ENCODE measurements at regions not wholly inside any gene's neighbourhood (a gene's known extent, or its start where the extent isn't known, plus 50 kb on each side); places are given as distances from the start of the nearest gene placed in this dataset.

- H3K4me1 ChIP-seq: no peaks in the 10 kb centered on the region
- no peak overlapping the region for H3K27ac ChIP-seq
- no peaks in the 10 kb centered on the region for H3K9me3 ChIP-seq
- H3K36me3 ChIP-seq: no peaks in the 10 kb centered on the region
- 73 to 86% methylated on average over 1 of the region's 1 CpG for WGBS, 2 donors
- intact Hi-C loops (cut with DNase I): no loop called here
- TF ChIP-seq EP300 (IDR thresholded peaks at IDR 0.05) (no peak), POLR2A (IDR thresholded peaks at IDR 0.05) (no peak), CTCF (IDR thresholded peaks at IDR 0.05) (no peak), POLR2AphosphoS5 (IDR thresholded peaks at IDR 0.05) (no peak)
- no peak overlapping the region for H3K4me3 ChIP-seq
- no peak for DNase-seq
- H3K27me3 ChIP-seq: no peaks in the 10 kb centered on the region
Observed at GRCh38 chr3:99357131-99357530, 281.3 kb upstream of the COL8A1 start.

GRCh38 chr3:99356696-99357095 lies 281.7 kb upstream of the COL8A1 start:
- Histone ChIP-seq H3K4me1 (no peaks in the 10 kb centered on the region), H3K9me3 (no peaks in the 10 kb centered on the region), H3K4me3 (no peak overlapping the region), H3K27me3 (no peaks in the 10 kb centered on the region), H3K36me3 (no peaks in the 10 kb centered on the region), H3K27ac (no peak overlapping the region)
- no peak for DNase-seq
- intact Hi-C loops (cut with DNase I): no loop called here
- no peak for TF ChIP-seq POLR2A (IDR thresholded peaks at IDR 0.05)
- no peak for TF ChIP-seq CTCF (IDR thresholded peaks at IDR 0.05)
- TF ChIP-seq POLR2AphosphoS5 (IDR thresholded peaks at IDR 0.05): no peak
- no peak for TF ChIP-seq EP300 (IDR thresholded peaks at IDR 0.05)
- WGBS, 2 donors: 70 to 84% methylated on average over 2 of the region's 2 CpGs

GRCh38 chr3:99355465-99355864 lies 282.9 kb upstream of the COL8A1 start:
- TF ChIP-seq POLR2A (IDR thresholded peaks at IDR 0.05) (no peak), EP300 (IDR thresholded peaks at IDR 0.05) (no peak), POLR2AphosphoS5 (IDR thresholded peaks at IDR 0.05) (no peak), CTCF (IDR thresholded peaks at IDR 0.05) (no peak)
- no peaks in the 10 kb centered on the region for H3K9me3 ChIP-seq
- H3K27me3 ChIP-seq: no peaks in the 10 kb centered on the region
- H3K27ac ChIP-seq: no peak overlapping the region
- H3K4me3 ChIP-seq: no peak overlapping the region
- intact Hi-C loops (cut with DNase I): no loop called here
- no peaks in the 10 kb centered on the region for H3K36me3 ChIP-seq
- no peaks in the 10 kb centered on the region for H3K4me1 ChIP-seq
- WGBS, 2 donors: 78 to 87% methylated on average over 2 of the region's 2 CpGs
- DNase-seq: no peak

GRCh38 chr3:99352811-99353210 lies 285.6 kb upstream of the COL8A1 start:
- Histone ChIP-seq H3K27ac (no peak overlapping the region), H3K4me1 (no peaks in the 10 kb centered on the region), H3K9me3 (no peaks in the 10 kb centered on the region), H3K36me3 (no peaks in the 10 kb centered on the region), H3K4me3 (no peak overlapping the region), H3K27me3 (no peaks in the 10 kb centered on the region)
- no peak for TF ChIP-seq POLR2A (IDR thresholded peaks at IDR 0.05)
- TF ChIP-seq POLR2AphosphoS5 (IDR thresholded peaks at IDR 0.05): no peak
- TF ChIP-seq CTCF (IDR thresholded peaks at IDR 0.05): no peak
- no peak for TF ChIP-seq EP300 (IDR thresholded peaks at IDR 0.05)
- DNase-seq: no peak
- 13 to 62% methylated on average over 3 of the region's 3 CpGs for WGBS, 2 donors
- intact Hi-C loops (cut with DNase I): no loop called here

GRCh38 chr3:99351122-99351521 lies 287.3 kb upstream of the COL8A1 start:
- DNase-seq: no peak
- no peak for TF ChIP-seq CTCF (IDR thresholded peaks at IDR 0.05)
- no peak for TF ChIP-seq EP300 (IDR thresholded peaks at IDR 0.05)
- TF ChIP-seq POLR2A (IDR thresholded peaks at IDR 0.05): no peak
- TF ChIP-seq POLR2AphosphoS5 (IDR thresholded peaks at IDR 0.05): no peak
- H3K36me3 ChIP-seq: no peaks in the 10 kb centered on the region
- no peaks in the 10 kb centered on the region for H3K4me1 ChIP-seq
- 22 to 73% methylated on average over 3 of the region's 3 CpGs for WGBS, 2 donors
- H3K9me3 ChIP-seq: no peaks in the 10 kb centered on the region
- intact Hi-C loops (cut with DNase I): no loop called here
- H3K27me3 ChIP-seq: no peaks in the 10 kb centered on the region
- no peak overlapping the region for H3K4me3 ChIP-seq
- H3K27ac ChIP-seq: no peak overlapping the region

Measured in sigmoid colon (tissue), 6 donors.